Activated B cell treated with CpG ODN at 0.5 μM for 24 hours (primary cell): ENCODE measurements at regions not wholly inside any gene's neighbourhood (a gene's known extent, or its start where the extent isn't known, plus 50 kb on each side); places are given as distances from the start of the nearest gene placed in this dataset.
"Not testable (repeated sequence)": the region's sequence is repeated elsewhere in the genome, so short reads cannot be mapped to it uniquely, and the experiment has no call there.

ENCODE experiments used
- ATAC-seq: fragments of 200-7000 bp; cut with Tn5 transposase; one replicate; pipeline ENCODE4 v1.10.0; 2021; ENCODE audit warnings: low read depth, mild to moderate bottlenecking, moderate library complexity
- CTCF ChIA-PET: fragments of 350-600 bp; sonication (Branson Sonifier 250); formaldehyde crosslinking; loops from one replicate; lab custom pipeline; 2021; ENCODE audit warnings: antibody characterized with exemption; lab: Charles Lee
- POLR2A ChIA-PET: fragments of 350-600 bp; sonication (Branson Sonifier 250); formaldehyde crosslinking; loops from one replicate; lab custom pipeline; 2021; ENCODE audit warnings: antibody characterized with exemption; lab: Charles Lee
- DNase-seq: peaks from one replicate; pipeline ENCODE4 v3.0.0; 2022
- H3K27ac Mint-ChIP-seq: one replicate; pipeline ENCODE4 v1.8.0; 2020; ENCODE audit warnings: mixed read lengths
- H3K27me3 Mint-ChIP-seq: one replicate; pipeline ENCODE4 v1.8.0; 2021; ENCODE audit warnings: mixed read lengths
- H3K36me3 Mint-ChIP-seq: one replicate; pipeline ENCODE4 v1.8.0; 2021; ENCODE audit warnings: low read depth, mixed read lengths
- H3K4me1 Mint-ChIP-seq: one replicate; pipeline ENCODE4 v1.8.0; 2021; ENCODE audit warnings: mixed read lengths
- H3K4me3 Mint-ChIP-seq: one replicate; pipeline ENCODE4 v1.8.0; 2020; ENCODE audit warnings: mild to moderate bottlenecking, mixed read lengths
- H3K9me3 Mint-ChIP-seq: one replicate; pipeline ENCODE4 v1.8.0; 2020; ENCODE audit warnings: mixed read lengths
- intact Hi-C: fragments of 100-400 bp; cut with micrococcal nuclease; formaldehyde crosslinking; loops from one replicate; pipeline ENCODE4 v1.15.1; 2024
- TF ChIP-seq, protein P1 (sequence below): fragments of 200-600 bp; IDR thresholded peaks from one replicate; pipeline ENCODE4 v1.8.0; 2022; ENCODE audit warnings: antibody characterized with exemption, mild to moderate bottlenecking

DNA sequence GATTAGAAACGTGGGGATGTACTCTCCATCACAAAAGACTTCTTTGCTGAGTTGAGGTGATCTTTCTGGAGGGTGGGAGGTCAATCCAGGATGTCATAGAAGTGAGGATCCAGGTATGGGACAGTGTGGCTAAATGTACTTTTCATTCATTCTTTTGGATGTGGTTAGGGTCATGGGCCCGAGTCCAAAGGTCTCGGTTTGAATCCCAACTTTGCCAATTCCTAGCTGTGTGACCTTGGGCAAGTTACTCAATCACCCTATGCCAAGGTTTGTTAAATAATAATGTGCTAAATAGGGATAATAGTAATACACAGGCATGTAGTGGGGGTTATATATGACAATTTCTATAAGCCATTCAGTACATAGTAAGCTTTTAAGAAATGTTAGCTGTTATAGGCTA is 91.4 kb downstream of the SAMD9 start:
- H3K4me3 Mint-ChIP-seq: no peak overlapping the region
- DNase-seq: no peak
- ChIA-PET CTCF (interaction anchor here (0.6 kb wide), 1 partner anchor 1731 kb away, joined by 4 read pairs; no protein-coding TSS in a partner anchor), POLR2A (no interaction called here)
- TF ChIP-seq, protein P1, sequence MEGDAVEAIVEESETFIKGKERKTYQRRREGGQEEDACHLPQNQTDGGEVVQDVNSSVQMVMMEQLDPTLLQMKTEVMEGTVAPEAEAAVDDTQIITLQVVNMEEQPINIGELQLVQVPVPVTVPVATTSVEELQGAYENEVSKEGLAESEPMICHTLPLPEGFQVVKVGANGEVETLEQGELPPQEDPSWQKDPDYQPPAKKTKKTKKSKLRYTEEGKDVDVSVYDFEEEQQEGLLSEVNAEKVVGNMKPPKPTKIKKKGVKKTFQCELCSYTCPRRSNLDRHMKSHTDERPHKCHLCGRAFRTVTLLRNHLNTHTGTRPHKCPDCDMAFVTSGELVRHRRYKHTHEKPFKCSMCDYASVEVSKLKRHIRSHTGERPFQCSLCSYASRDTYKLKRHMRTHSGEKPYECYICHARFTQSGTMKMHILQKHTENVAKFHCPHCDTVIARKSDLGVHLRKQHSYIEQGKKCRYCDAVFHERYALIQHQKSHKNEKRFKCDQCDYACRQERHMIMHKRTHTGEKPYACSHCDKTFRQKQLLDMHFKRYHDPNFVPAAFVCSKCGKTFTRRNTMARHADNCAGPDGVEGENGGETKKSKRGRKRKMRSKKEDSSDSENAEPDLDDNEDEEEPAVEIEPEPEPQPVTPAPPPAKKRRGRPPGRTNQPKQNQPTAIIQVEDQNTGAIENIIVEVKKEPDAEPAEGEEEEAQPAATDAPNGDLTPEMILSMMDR: no peak
- H3K4me1 Mint-ChIP-seq: no peaks in the 10 kb centered on the region
- H3K27me3 Mint-ChIP-seq: peaks cover 8% of the 10 kb centered on the region
- intact Hi-C loops: no loop called here
- H3K27ac Mint-ChIP-seq: no peak overlapping the region
- no peak for ATAC-seq
- H3K36me3 Mint-ChIP-seq: no peaks in the 10 kb centered on the region
- H3K9me3 Mint-ChIP-seq: peaks cover 8% of the 10 kb centered on the region

DNA sequence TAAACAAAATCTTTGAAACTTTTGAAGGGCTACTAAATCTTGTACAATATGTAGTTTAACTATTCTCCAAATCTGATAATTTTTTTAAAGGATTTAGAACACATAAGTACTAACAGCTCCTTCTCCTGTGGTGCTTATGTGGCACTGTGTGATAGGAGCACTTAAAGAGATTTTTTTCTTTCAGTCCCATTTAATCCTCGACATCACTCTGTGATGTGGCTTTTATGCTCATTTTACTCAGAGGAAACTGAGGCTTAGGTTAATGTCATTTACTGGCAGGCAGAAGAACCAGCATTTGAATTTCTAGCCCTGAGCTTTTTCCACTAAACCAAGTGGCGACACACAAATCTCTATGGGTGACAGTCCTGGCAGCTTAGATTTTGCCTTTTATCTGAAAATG is 92.4 kb downstream of the SAMD9 start:
- TF ChIP-seq, protein P1: no peak
- no peaks in the 10 kb centered on the region for H3K4me1 Mint-ChIP-seq
- no peak overlapping the region for H3K27ac Mint-ChIP-seq
- peaks cover 8% of the 10 kb centered on the region for H3K27me3 Mint-ChIP-seq
- ChIA-PET POLR2A (no interaction called here), CTCF (interaction anchor here (0.8 kb wide), 1 partner anchor 9 kb away, joined by 3 read pairs; no protein-coding TSS in a partner anchor)
- H3K4me3 Mint-ChIP-seq: no peak overlapping the region
- DNase-seq: no peak
- intact Hi-C loops: no loop called here
- no peak for ATAC-seq
- no peaks in the 10 kb centered on the region for H3K36me3 Mint-ChIP-seq
- H3K9me3 Mint-ChIP-seq: peaks cover 2% of the 10 kb centered on the region

GRCh38 chr7:93022931-93023478 is 94.8 kb downstream of the SAMD9 start:
- POLR2A ChIA-PET, H3K36me3 Mint-ChIP-seq, H3K9me3 Mint-ChIP-seq, H3K4me1 Mint-ChIP-seq, H3K27ac Mint-ChIP-seq, CTCF ChIA-PET, H3K27me3 Mint-ChIP-seq, H3K4me3 Mint-ChIP-seq, ATAC-seq, DNase-seq, intact Hi-C loops: not testable (repeated sequence)

- Mint-ChIP-seq H3K36me3 (no peaks in the 10 kb centered on the region), H3K4me1 (no peaks in the 10 kb centered on the region), H3K27ac (no peak overlapping the region), H3K9me3 (no peaks in the 10 kb centered on the region), H3K4me3 (no peak overlapping the region), H3K27me3 (no peaks in the 10 kb centered on the region)
- ChIA-PET CTCF (no interaction called here), POLR2A (no interaction called here)
- ATAC-seq: no peak
- TF ChIP-seq, protein P1: no peak
- intact Hi-C loops: no loop called here
- DNase-seq: no peak
Observed at GRCh38 chr7:93021748-93022147, 96.0 kb downstream of the SAMD9 start.

GRCh38 chr7:93018716-93019115 is 99.1 kb downstream of the SAMD9 start:
- H3K27me3 Mint-ChIP-seq: no peaks in the 10 kb centered on the region
- intact Hi-C loops: no loop called here
- ATAC-seq: no peak
- no peak for DNase-seq
- ChIA-PET CTCF (no interaction called here), POLR2A (no interaction called here)
- H3K36me3 Mint-ChIP-seq: no peaks in the 10 kb centered on the region
- no peaks in the 10 kb centered on the region for H3K9me3 Mint-ChIP-seq
- H3K4me1 Mint-ChIP-seq: no peaks in the 10 kb centered on the region
- no peak overlapping the region for H3K27ac Mint-ChIP-seq
- TF ChIP-seq, protein P1: no peak
- H3K4me3 Mint-ChIP-seq: no peak overlapping the region
